Fibroblast of villous mesenchyme (primary cell): ENCODE measurements at regions not wholly inside any gene's neighbourhood (a gene's known extent, or its start where the extent isn't known, plus 50 kb on each side); places are given as distances from the start of the nearest gene placed in this dataset.

ENCODE experiments used
- DNase-seq: peaks from one replicate; pipeline ENCODE4 v3.0.0-alpha.2; 2010; ENCODE audit warnings: low read depth
- H3K4me3 ChIP-seq: 2 replicates; pipeline ENCODE4 v1.5.1; 2011; ENCODE audit warnings: low read depth, mild to moderate bottlenecking, low read length
- TF ChIP-seq, protein P1 (sequence below): IDR thresholded peaks from 2 replicates; pipeline ENCODE4 v1.5.1; 2012; ENCODE audit warnings: low read depth, mild to moderate bottlenecking, low read length; ENCODE audit not compliant: insufficient read depth

- TF ChIP-seq, protein P1, sequence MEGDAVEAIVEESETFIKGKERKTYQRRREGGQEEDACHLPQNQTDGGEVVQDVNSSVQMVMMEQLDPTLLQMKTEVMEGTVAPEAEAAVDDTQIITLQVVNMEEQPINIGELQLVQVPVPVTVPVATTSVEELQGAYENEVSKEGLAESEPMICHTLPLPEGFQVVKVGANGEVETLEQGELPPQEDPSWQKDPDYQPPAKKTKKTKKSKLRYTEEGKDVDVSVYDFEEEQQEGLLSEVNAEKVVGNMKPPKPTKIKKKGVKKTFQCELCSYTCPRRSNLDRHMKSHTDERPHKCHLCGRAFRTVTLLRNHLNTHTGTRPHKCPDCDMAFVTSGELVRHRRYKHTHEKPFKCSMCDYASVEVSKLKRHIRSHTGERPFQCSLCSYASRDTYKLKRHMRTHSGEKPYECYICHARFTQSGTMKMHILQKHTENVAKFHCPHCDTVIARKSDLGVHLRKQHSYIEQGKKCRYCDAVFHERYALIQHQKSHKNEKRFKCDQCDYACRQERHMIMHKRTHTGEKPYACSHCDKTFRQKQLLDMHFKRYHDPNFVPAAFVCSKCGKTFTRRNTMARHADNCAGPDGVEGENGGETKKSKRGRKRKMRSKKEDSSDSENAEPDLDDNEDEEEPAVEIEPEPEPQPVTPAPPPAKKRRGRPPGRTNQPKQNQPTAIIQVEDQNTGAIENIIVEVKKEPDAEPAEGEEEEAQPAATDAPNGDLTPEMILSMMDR, result no peak
- no peak for DNase-seq
- H3K4me3 ChIP-seq, result no peak overlapping the region
These were observed 76.6 kb downstream of the MCFD2 start for GRCh38 chr2:46839045-46839444.

DNA sequence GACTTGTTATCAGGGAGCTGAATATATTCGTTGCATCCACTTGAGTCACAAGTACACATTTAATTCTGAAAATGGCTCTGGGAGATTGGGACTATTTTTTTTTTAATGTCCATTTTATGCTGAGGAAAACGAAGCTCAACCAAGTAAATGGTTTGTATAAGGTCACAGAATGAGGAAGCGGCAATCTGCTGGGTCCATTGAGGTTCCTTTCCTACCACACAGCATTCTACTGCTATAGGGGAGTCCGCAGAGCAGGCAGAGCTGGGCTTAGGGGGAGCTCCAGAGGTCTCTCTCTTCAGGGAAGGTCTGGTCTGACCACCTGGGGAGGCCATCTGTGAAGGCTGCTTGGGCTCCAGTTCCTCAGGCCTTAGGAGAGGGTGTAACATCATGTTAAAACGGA lies 77.9 kb downstream of the MCFD2 start:
- no peak overlapping the region for H3K4me3 ChIP-seq
- TF ChIP-seq, protein P1, result no peak
- no peak for DNase-seq

- no peak overlapping the region for H3K4me3 ChIP-seq
- TF ChIP-seq, protein P1, result no peak
These were observed 78.5 kb downstream of the MCFD2 start for GRCh38 chr2:46837112-46837454.

DNA sequence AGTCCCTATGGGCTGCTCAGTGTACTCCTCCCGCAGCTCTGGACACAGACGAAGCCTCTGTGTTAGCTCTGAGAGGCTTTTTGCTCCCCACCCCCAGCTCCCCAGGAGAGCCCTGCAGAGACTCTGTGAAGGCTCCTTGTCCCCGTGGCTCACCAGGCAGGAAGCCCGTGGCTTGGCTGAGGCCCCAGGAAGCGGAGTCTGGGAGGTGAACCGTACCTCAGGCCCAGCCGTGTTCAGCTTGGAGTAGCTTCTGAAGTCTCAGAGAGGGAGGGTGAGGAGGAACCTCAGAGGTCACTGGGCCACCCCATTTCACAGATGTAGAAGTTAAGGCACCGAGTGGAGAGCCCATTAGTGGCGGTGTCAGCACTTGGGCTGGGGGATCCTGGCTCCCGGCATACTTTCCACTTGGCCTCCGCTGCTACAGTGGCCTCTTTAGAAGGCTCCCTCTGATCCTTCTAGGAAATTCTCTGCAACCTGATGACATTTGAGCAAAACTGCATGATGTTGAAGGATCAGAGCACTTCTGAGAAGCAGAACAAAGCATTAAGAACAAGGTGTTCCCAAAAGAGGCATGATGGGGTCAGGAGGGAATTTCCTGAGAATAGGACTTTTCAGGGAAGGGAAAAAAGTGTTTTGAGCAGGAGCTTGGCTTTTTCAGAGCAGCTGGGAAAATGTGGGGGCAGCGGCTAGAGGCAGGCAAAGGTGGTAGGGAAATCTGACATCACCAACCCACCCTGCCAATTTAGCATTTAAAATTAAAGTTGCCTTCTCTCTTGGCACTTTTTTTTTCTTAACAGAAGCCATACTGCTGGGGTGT lies 79.1 kb downstream of the MCFD2 start:
- TF ChIP-seq, protein P1, result no peak
- no peak overlapping the region for H3K4me3 ChIP-seq
- peak; percentile 36 for DNase-seq

More at GRCh38 chr2:46837112-46837454, 78.5 kb downstream of the MCFD2 start:
- DNase-seq, result no peak

DNA sequence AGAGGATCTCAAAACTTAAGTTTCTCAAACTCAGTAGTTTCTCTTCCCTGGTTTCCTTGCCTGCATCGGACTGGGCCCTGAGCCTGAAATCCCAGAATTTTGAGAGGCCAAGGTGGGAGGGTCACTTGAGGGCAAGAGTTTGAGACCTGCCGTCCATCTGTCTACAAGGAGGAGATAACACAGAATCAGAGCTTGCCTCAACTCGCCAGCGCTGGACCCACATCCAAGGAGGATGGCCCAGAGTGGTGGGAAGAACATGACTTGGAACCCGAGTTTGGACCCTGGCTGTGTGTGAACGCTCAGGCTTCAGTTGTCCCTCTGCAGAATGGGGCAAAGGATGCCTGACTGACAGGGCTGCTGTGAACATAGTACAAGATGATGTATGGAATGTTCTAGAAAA lies 80.1 kb downstream of the MCFD2 start:
- H3K4me3 ChIP-seq, result no peak overlapping the region
- TF ChIP-seq, protein P1, result no peak
- DNase-seq, result no peak

GRCh38 chr2:46832543-46832942 lies 83.1 kb downstream of the MCFD2 start:
- TF ChIP-seq, protein P1, result no peak
- no peak overlapping the region for H3K4me3 ChIP-seq
- DNase-seq, result peak; percentile 37

GRCh38 chr2:46831869-46832265 lies 83.7 kb downstream of the MCFD2 start:
- H3K4me3 ChIP-seq, result no peak overlapping the region
- no peak for DNase-seq
- TF ChIP-seq, protein P1, result no peak
